Right lobe of liver (tissue), 4 donors: ENCODE measurements at regions not wholly inside any gene's neighbourhood (a gene's known extent, or its start where the extent isn't known, plus 50 kb on each side); places are given as distances from the start of the nearest gene placed in this dataset.

Source experiments
- POLR2A ChIP-seq: fragments of 450-650 bp; IDR thresholded peaks from one replicate; pipeline ENCODE4 v1.6.1; 2017; ENCODE audit warnings: antibody characterized with exemption, mild to moderate bottlenecking
- TF ChIP-seq, protein P1 (sequence below), 4 donors: fragments of 200-600 bp in 3 of 4; fragments of 450-650 bp in 1 of 4; IDR thresholded peaks; one replicate each; pipeline versions ENCODE4 v1.5.1 to v1.8.0; 2016 to 2022; ENCODE audit warnings: antibody characterized with exemption in 4 of 4, mild to moderate bottlenecking in 2 of 4
- donor health status: DM: no; HTN: no; CAD: no.
- donor health status: DM: no; HTN: no; CAD: no.
- donor health status: DM: no; HTN: yes; CAD: no.

DNA sequence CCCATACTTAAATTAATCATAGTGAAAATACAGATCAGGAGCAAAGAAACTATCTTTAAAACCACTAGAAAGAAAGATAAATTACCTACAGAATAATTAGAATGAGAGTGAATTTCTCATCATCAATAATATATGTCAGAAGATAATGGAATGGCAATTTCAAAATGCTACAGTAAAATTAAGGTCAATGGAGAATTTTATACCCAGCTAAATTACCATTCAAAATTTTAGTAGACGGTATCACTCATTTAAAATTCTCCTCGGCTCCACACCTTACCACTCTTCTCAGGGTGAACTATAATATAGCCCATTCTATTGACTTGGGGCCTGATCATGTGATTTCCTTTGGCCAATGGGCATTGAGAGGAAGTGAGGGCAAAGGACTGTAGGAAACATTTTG, 192.5 kb upstream of the TCERG1L start:
- TF ChIP-seq, protein P1, sequence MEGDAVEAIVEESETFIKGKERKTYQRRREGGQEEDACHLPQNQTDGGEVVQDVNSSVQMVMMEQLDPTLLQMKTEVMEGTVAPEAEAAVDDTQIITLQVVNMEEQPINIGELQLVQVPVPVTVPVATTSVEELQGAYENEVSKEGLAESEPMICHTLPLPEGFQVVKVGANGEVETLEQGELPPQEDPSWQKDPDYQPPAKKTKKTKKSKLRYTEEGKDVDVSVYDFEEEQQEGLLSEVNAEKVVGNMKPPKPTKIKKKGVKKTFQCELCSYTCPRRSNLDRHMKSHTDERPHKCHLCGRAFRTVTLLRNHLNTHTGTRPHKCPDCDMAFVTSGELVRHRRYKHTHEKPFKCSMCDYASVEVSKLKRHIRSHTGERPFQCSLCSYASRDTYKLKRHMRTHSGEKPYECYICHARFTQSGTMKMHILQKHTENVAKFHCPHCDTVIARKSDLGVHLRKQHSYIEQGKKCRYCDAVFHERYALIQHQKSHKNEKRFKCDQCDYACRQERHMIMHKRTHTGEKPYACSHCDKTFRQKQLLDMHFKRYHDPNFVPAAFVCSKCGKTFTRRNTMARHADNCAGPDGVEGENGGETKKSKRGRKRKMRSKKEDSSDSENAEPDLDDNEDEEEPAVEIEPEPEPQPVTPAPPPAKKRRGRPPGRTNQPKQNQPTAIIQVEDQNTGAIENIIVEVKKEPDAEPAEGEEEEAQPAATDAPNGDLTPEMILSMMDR (IDR thresholded peaks at IDR 0.05) = no peak
- no peak for TF ChIP-seq POLR2A
